ENCODE measurements at regions not wholly inside any gene's neighbourhood (a gene's known extent, or its start where the extent isn't known, plus 50 kb on each side); places are given as distances from the start of the nearest gene placed in this dataset.
"Not testable (repeated sequence)": the region's sequence is repeated elsewhere in the genome, so short reads cannot be mapped to it uniquely, and the experiment has no call there.

DNA sequence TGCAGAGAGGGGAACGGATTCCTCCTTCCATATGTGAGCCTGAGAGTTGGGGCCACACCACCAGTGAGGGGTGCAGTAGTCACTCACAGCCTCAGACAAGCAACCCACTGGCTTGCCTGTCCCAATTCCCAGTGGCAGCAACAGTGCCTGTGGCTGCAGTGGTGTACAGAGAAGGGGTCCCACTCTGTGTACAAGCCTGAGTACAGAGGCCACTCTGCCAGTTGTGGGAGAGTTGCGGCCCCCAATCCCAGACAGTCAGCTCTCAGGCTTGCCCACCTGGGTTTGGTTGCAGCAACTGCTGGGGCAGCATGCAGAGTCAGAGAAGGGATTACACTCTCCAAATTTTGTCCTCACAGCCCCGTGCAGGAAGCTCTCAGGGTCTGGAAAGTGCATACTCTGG lies 133.2 kb upstream of the RFX3 start:
- no peak for DNase-seq

DNA sequence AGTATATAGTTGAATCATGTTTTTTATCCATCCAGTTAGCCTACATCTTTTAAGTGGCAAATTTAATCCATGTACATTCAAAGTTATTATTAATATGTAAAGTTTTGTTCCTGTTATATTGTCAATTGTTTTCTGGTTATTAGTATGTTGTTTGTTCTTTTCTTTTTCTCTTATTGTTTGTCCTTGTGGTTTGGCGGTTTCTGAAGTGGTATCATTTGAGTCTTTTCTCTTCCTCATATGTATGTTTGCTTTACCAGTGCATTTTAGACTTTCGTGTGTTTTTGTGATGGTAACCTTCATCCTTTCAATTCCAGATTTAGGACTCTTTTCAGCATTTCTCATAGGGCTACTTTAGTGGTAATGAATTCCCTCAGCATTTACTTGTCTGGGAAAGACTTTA lies 130.4 kb upstream of the RFX3 start:
- no peak for DNase-seq

DNA sequence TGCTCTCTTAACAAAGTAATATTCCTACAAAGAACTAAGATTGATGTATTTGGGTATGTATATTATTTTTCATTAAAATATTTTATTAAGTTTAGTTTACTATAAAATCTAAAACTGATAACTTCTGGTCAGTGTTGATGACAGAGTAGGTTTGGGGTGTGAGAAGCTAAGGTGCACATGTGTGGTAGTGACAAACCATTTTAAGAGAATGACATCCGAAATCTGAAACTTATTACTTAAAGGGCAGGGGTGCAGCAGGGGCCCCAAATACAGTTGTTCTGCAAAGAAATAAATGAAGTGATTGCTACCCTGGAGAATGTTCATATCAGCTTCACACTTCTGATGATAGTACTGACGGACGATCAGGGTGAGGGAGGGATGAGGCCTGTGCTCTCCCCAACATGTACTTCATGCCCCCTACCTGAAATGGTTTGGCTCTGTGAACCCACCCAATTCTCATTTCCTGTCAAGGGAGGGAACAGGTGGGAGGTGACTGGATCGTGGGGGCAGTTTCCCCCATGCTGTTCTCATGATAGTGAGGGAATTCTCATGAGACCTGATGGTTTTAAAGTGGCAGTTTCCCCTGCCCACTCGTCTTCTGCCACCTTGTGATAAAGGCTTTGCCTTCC lies 125.3 kb upstream of the RFX3 start:
- DNase-seq = no peak

DNA sequence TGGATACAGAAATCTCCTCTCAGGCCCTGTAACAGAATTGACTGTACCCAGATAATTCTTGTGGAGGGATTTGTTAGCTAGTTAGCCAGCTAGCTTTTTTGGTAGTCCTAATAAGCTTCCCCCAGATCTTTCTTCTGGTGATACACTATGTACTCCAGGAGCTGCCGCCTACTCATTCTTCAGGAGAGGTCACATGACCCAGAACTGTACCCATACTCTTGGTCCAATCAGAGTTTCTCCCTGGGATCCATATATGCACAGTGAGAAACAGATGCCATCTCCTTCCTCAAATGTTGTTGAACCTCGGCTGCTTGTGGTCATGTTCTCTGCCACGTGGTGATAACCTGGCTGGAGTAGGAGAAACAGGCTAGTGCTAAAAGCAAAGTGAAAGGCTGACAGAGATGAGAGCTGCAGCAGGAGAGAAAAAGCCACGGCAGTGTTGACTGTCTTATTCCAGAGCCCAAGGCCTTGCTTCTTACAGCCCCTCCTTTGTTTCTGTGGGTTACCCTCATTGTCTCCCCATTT lies 123.0 kb upstream of the RFX3 start:
- no peak for DNase-seq

DNA sequence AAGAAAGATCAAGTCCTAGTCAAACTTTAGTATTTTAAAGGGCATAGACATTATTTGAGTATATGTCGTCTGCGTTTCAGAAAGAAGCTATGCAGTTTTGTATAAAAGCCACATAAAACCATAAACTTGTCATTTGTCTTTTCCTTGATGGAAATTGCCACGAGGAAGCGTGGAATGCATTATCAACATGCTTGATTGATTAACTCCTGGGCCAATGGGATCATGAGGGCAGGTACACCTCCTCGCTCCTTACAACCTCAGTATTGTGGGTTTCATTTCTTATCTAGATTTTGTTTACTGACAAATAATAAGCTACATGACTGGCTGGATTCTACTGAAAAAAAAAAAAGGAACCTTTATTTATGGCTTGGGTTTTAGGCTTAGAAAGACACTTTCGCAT lies 122.5 kb upstream of the RFX3 start:
- no peak for DNase-seq

DNA sequence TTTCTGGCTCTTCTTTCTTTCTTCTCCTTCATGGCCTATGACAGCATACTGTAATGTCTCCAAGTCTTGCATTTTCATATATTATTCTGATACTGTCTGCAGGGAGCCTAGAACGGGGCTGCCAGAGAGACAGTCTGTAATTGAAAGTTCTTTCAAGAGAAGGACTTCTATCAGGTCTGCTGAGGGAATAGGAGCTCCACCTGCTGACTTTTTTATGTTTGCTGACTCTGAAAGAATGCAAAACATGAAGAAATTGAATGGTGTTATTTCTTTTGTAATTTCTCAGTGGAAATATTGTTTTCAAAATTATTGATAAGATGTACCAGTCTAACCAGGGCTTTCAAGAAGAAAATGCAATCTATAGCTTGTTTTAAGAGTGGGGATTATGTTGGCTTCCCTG lies 121.9 kb upstream of the RFX3 start:
- no peak for DNase-seq

DNA sequence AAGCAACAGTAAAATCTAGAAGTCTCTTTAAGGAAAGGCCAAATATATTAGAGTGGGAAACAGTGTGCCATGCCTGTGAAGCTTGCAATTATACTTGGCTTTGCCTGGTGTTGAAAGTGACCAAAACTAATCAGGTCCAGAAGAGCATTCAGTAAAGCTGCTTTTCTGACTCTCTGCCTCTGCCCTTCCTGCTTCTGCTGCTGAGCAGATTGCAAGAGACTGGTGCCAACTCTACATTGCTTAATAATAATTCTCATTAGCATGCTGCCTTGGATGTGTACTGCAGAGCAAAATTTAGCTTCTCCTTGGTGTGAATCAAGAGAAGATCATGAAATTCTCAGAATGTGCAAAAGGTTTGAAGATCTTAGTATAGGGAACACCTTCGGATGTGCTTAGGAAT lies 120.4 kb upstream of the RFX3 start:
- no peak for DNase-seq

DNA sequence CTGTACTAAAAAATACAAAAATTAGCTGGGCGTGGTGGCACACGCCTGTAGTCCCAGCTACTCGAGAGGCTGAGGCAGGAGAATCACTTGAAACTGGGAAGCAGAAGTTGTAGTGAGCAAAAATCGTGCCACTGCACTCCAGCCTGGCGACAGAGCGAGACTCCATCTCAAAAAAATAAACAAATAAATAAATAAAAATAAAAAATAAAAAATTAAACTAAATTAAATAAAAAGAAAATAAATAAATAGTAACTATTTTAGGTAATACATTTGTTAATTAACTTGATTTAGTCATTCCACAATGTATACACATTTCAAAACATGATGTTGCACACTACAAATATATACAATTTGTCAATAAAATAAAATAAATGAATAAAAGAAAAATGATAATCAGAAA lies 116.3 kb upstream of the RFX3 start:
- DNase-seq = not testable (repeated sequence)

DNA sequence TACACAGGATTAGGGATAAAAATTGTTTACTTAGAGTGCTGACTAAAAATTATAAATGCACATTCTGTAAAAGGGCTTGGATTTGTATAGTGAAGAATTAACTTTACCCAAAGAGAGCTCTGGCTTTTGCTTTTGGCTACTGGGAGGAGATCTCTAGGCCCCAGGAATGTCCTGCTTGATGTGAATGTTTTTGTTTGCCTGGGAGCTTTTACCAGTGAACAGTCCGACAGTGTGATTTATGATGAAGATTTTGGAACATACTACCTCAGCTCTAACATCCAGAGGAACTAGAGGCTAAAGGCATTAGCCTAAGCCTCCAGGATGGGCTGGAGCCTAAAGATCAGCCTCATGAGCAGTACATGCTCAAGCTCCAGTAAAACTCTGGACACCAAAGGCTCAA lies 103.7 kb upstream of the RFX3 start:
- DNase-seq = no peak

DNA sequence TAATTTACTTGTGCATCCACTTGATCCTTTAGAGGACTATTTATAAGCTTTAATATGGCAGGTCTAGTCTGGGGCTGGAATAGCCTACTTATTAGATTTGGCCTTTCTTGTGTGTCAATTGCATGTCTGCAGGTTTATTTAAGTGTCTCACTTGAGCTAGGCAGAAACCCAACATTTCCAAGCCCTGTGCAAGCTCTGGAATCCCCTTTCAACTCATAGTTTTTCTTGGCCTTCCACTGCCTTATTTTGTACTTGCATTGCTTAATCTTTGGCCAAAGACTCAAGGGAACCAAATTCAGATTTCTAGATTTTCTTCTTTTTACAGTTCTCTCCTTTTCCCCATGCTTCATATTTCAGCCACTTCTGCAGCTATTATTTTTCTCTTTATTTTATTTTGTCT lies 102.4 kb upstream of the RFX3 start:
- DNase-seq = no peak

DNA sequence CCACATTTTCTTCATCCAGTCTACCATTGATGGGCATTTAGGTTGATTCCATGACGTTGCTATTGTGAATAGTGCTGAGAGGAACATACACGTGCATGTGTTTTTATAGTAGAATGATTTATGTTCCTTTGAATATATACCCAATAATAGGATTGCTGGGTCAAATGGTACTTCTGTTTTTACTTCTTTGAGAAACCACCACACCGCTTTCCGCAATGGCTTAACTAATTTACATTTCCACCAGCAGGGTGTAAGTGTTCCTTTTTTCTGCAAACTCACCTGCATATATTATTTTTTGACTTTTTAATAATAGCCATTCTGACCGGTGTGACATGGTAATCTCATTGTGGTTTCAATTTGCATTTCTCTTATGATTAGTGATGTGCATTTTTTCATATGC lies 82.2 kb upstream of the RFX3 start:
- DNase-seq = no peak

DNA sequence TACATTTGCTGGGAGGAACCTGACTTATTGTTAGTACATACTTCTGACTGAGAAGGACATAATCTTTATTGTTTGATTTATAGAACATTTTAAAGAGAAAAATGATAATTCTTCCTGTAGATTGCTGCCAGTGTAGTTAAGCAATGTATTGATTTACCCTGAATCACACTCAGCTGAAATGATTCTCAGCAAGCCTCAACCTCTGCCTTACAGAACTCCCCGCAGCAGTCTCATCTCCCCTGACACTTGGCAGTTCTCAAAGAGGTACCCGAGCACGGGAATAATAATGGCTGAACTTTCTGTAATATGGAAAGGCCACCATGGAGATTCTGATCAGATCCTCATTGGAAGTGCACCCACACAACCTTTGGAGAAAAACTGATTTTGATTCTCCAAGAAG lies 74.9 kb upstream of the RFX3 start:
- DNase-seq = no peak

DNA sequence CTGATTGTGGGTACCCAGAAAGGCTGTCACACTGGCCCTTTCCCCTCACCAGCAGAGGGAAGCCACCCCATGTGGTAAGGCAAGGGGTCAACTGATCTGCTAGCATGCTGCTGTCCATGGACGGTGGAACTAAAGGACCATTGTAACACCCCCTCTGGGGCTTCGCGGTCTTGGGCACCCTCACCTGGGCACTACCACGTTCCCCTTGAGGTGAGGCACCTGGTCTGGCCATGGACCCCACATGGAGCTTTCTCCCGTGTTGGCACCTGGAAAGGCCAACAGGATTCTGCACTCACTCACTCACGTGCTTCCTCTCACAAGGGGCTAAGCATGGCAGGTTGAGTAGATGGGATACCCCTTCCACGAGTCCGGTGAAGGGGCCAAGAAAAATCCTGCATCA lies 72.0 kb upstream of the RFX3 start:
- no peak for DNase-seq

DNA sequence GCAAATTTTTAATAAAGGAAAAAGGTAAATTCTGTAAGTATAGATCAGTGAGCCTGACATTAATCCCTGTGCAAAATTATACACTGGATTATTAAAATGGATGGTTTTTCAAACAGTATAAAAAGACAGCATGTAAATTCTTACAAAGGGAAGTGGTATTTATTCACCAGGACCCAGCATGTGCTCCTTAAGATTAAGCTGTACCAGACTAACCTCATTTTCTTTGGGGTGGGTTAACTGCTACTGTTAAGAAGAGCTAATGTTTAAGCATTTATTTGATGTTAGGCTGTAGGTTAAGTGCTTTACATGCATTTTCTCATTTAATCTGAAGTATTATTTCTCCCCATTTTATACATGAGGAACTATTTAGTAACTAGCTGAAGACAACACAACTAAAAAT lies 60.3 kb upstream of the RFX3 start:
- DNase-seq = no peak

DNA sequence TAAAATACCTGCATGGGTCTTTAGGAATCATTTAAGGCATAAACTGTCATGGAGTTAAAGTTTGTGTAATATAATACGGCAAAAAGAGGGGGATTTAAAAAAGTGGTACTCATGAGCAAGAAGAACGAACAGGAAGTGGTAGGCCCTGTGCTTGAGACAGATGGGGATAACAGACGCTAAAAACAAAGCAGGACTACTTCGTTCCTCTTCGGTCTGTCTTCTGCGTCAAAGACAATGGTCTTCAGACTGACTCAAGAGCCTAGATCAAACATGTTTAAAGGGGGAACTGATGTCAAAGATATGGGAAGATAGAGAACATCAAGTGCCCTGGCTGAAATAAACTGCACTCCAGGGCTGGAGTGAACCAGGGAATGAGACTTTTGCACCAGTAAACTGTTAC lies 59.8 kb upstream of the RFX3 start:
- no peak for DNase-seq

DNA sequence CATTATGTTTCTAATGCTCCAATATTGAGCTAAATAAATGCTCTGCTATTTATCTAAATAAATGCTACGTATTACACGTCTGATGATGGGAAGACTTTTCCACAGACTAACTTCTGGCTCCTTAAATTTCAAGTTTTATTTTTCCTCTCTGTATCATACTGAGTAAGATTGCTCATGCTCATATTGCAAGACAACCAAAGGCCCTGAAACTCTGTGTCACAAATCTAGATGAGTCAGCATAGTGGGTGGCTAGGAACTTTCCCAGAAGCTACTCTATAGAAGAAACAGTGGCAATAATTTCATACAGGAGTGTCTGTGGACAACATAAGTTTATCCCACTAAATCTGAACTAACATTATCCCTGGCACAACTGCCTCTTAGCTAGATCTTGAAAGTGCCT lies 53.0 kb upstream of the RFX3 start:
- DNase-seq = no peak

DNA sequence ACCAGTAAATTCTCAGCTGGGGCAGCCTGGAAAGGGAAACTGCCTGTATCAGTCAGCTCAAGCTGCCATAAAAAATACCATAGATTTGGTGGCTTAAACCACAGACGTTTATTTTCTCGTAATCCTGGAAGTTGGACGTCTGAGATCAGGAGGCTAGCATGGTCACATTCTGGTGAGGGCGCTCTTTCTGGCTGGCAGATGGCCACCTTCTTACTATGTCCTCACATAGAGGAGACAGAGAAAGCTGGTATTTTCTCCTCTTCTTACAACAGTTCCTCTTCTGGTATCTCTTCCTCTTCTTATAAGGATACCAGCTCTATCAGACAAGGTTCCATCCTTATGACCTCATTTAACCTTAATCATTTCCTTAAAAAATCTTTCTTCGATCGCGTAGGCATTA lies 50.5 kb upstream of the RFX3 start:
- no peak for DNase-seq

DNA sequence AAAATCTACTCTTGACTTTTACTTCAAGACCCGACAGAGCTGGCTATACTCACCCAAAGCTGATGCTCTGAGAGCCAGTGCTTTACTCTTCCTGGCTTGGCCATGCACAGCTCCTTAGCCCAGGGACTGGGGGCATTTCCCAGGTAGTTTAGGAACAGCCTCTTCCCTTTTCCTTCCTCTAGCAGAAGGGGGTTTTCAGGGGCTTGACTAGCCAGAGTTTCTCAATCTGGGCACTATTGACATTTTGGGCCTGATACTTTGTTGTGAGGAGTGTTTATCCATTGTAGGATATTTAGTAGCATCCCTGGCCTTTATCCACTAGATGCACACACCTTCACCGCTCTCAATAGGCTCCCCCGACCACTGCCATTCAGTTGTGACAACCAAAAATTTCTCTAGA lies 50.0 kb upstream of the RFX3 start:
- DNase-seq = no peak
